ENCODE measurements at regions not wholly inside any gene's neighbourhood (a gene's known extent, or its start where the extent isn't known, plus 50 kb on each side); places are given as distances from the start of the nearest gene placed in this dataset.

DNA sequence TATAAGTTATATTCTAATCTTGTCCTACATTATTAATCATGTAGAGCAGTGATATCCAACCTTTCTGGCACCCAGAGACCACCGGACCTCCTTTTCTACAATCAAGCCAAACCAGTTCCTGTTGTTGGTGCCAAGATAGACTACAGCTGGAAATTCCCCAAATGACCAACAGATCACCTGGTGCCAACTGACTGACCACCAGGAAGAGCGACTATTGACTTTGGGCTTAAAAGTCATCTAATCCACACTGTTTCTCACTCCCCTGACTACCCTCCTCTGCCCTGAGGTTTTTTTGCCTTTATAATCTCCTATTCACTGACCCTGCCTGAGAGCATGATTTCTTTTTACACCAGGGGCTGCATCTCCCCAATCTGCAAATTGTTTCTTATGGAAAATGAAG lies 425.2 kb downstream of the TTLL7 start:
- no peak for ATAC-seq (ENCODE audit: low FRiP score in 2 of 2)
- no peak for DNase-seq
- TF ChIP-seq CTCF (IDR thresholded peaks at IDR 0.05) (no peak), POLR2AphosphoS5 (IDR thresholded peaks at IDR 0.05) (no peak), EP300 (IDR thresholded peaks at IDR 0.05) (no peak), POLR2A (IDR thresholded peaks at IDR 0.05) (no peak)
- WGBS, 2 donors = 60 to 85% methylated on average over 2 of the region's 2 CpGs
- H3K27ac ChIP-seq = no peak overlapping the region
- no peaks in the 10 kb centered on the region for H3K9me3 ChIP-seq
- H3K4me3 ChIP-seq = no peak overlapping the region
- H3K4me1 ChIP-seq = no peaks in the 10 kb centered on the region
- H3K27me3 ChIP-seq = no peaks in the 10 kb centered on the region
- no peaks in the 10 kb centered on the region for H3K36me3 ChIP-seq

- Histone ChIP-seq H3K27me3 (no peaks in the 10 kb centered on the region), H3K27ac (no peak overlapping the region), H3K9me3 (no peaks in the 10 kb centered on the region), H3K4me3 (no peak overlapping the region), H3K4me1 (no peaks in the 10 kb centered on the region), H3K36me3 (no peaks in the 10 kb centered on the region)
- DNase-seq = no peak
- 73 to 87% methylated on average over 3 of the region's 3 CpGs for WGBS, 2 donors
- ATAC-seq (ENCODE audit: low FRiP score in 2 of 2) = no peak
- TF ChIP-seq POLR2A (IDR thresholded peaks at IDR 0.05) = no peak
- no peak for TF ChIP-seq EP300 (IDR thresholded peaks at IDR 0.05)
- TF ChIP-seq CTCF (IDR thresholded peaks at IDR 0.05) = no peak
- TF ChIP-seq POLR2AphosphoS5 (IDR thresholded peaks at IDR 0.05) = no peak
Observed at GRCh38 chr1:83571536-83571935, 427.4 kb downstream of the TTLL7 start.

DNA sequence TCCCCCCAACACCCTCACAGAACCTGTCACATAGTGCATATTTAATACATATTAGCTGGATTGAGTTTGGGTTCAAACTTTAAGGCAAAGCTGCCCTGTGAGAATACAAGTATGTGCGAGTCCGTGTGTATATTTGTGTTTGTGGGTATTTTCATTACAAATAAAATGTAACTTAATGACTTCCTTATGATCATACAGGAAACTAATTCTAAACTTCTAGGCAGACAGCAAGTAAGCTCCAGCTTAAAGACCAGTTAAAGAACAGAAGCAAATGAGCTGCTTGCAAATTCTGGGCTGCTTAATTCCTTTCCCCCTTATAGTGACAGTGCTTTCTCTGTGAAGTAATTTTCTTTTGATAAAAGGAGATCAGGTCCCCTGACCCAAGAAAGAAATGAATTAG lies 437.6 kb downstream of the TTLL7 start:
- TF ChIP-seq POLR2A (IDR thresholded peaks at IDR 0.05) (no peak), POLR2AphosphoS5 (IDR thresholded peaks at IDR 0.05) (no peak), EP300 (IDR thresholded peaks at IDR 0.05) (no peak), CTCF (IDR thresholded peaks at IDR 0.05) (no peak)
- Histone ChIP-seq H3K27ac (no peak overlapping the region), H3K27me3 (no peaks in the 10 kb centered on the region), H3K4me1 (no peaks in the 10 kb centered on the region), H3K9me3 (no peaks in the 10 kb centered on the region), H3K4me3 (no peak overlapping the region), H3K36me3 (no peaks in the 10 kb centered on the region)
- 89 to 93% methylated on average over 2 of the region's 2 CpGs for WGBS, 2 donors
- DNase-seq = no peak
- ATAC-seq (ENCODE audit: low FRiP score in 2 of 2) = no peak

GRCh38 chr1:83559129-83559840 lies 439.6 kb downstream of the TTLL7 start:
- Histone ChIP-seq H3K36me3 (no peaks in the 10 kb centered on the region), H3K27ac (no peak overlapping the region), H3K9me3 (no peaks in the 10 kb centered on the region), H3K4me1 (no peaks in the 10 kb centered on the region), H3K4me3 (no peak overlapping the region), H3K27me3 (no peaks in the 10 kb centered on the region)
- TF ChIP-seq EP300 (IDR thresholded peaks at IDR 0.05) (no peak), CTCF (IDR thresholded peaks at IDR 0.05) (no peak), POLR2AphosphoS5 (IDR thresholded peaks at IDR 0.05) (no peak), POLR2A (IDR thresholded peaks at IDR 0.05) (no peak)
- ATAC-seq (ENCODE audit: low FRiP score in 2 of 2) (no peak), DNase-seq (no peak)
- WGBS, 2 donors = 56 to 68% methylated on average over 7 of the region's 7 CpGs

DNA sequence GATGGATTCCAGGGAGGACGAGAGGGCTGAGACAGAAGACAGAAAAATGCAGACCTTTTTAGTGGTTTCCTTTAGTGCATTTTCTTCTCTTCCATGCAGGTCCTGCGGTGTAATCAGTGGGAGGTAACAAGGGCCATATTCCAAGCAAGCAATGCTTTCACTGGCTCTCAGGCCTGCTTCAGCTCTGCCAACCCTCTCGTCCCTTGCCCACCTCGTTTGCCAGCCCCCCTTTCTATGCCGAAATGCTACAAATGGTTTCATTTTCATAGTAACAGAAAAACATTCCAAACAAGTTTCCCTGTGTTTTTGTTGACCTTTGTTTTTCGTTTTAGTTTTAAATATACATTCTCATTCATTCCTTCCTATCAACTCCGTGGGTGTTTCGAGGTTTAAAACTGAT lies 443.1 kb downstream of the TTLL7 start:
- H3K4me1 ChIP-seq = no peaks in the 10 kb centered on the region
- DNase-seq = no peak
- no peak overlapping the region for H3K4me3 ChIP-seq
- ATAC-seq (ENCODE audit: low FRiP score in 2 of 2) = no peak
- no peaks in the 10 kb centered on the region for H3K27me3 ChIP-seq
- TF ChIP-seq POLR2AphosphoS5 (IDR thresholded peaks at IDR 0.05) (no peak), CTCF (IDR thresholded peaks at IDR 0.05) (no peak), EP300 (IDR thresholded peaks at IDR 0.05) (no peak), POLR2A (IDR thresholded peaks at IDR 0.05) (no peak)
- H3K9me3 ChIP-seq = no peaks in the 10 kb centered on the region
- H3K27ac ChIP-seq = no peak overlapping the region
- no peaks in the 10 kb centered on the region for H3K36me3 ChIP-seq
- 71 to 77% methylated on average over 8 of the region's 8 CpGs for WGBS, 2 donors

Measured in upper lobe of left lung (tissue), 6 donors.